ENCODE measurements at regions not wholly inside any gene's neighbourhood (a gene's known extent, or its start where the extent isn't known, plus 50 kb on each side); places are given as distances from the start of the nearest gene placed in this dataset.
"Not testable (repeated sequence)": the region's sequence is repeated elsewhere in the genome, so short reads cannot be mapped to it uniquely, and the experiment has no call there.

- no peak for DNase-seq (ENCODE audit: low read depth)
Measured at GRCh38 chr18:22816266-22817176, 116.6 kb upstream of the RBBP8 start.

- DNase-seq (ENCODE audit: low read depth): no peak
Measured at GRCh38 chr18:22817844-22818243, 115.3 kb upstream of the RBBP8 start.

DNA sequence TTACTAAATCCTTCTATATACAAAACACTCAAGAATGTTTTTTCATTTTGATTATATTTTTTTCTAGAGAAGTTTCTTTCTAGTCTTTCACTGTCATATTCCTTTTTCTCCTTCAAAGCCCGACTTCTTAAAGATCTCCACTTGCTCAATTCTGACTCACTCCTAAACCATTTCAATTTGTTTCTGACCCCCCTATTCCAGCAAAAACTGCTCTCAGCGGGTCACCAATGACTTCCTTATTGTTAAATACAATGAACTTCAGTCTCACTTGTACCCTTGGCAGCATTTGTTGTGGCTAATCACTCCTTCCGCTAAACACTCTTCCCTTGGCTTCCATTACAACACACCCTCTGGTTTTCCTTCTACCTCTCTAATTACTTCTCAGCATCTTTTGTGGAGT, 111.1 kb upstream of the RBBP8 start:
- DNase-seq (ENCODE audit: low read depth): no peak

DNA sequence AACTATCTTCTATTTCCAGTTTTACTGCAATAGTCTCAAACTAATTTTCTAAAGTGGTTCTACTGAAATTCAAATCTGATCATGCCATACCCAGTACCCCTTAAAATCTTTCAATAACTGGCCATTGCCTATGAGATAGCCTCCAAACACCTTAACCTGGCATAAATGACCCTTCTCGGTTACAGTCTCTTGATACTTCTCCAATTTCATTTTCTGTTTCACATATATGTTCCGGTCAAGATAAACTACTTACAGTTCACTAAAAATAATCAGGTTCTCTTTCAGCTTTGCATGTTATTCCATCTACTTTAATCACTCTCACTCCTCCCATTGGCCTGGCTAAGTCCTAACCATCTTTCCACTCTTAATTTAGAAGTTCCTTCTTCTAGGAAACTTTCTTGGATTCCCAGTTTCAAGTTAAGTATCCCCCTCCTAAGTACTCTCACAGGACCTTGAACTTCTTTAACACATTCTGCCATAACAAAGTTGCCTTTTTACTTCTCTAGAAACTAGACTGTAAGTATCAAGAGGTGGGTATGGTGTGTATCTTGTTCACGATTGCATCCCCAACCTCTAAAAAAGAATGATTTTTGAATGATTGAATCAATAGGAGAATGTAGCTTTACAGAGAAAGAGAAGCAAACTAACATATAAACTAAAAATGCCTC, 110.2 kb upstream of the RBBP8 start:
- DNase-seq (ENCODE audit: low read depth): no peak

DNA sequence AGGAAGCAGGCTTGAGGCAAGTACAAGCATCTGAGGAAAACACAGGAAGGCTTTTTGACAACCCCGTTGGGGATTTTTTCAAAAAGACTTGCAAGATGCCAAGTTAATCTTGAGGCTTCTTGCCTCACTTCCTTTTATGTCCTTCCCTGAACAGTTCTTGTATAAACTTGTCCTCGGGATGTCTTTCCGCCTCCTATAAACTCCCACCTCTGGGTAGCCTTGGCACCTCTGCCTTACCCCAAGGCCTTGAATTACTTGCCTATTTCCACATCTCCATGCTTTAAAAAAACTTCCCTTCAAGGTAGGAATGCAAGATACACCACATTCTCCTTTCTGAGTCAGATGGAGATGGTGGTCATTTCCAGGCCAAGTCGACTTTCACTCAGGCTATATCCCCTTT, 106.4 kb upstream of the RBBP8 start:
- no peak for DNase-seq (ENCODE audit: low read depth)

GRCh38 chr18:22827216-22827615, 105.9 kb upstream of the RBBP8 start:
- no peak for DNase-seq (ENCODE audit: low read depth)

GRCh38 chr18:22827741-22828140, 105.4 kb upstream of the RBBP8 start:
- no peak for DNase-seq (ENCODE audit: low read depth)

DNA sequence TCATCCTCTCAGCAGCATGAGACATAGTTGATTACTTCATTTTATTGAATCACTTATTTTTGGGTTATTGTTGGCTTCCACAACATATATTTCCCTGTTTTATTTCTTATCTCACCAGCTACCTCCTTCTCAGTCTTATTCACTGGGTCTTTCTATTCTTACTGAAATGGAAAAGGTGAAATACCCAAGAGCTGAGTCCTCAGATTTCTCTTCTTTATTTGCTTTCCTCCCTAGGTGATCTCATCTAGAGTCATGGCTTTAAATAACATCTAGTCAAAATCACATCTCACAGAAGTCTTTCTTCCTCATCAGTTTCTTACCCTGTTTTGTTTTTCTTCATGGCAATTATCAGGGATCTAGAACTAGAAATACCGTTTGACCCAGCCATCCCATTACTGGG, 105.0 kb upstream of the RBBP8 start:
- DNase-seq (ENCODE audit: low read depth): no peak

- DNase-seq (ENCODE audit: low read depth): not testable (repeated sequence)
Measured at GRCh38 chr18:22828583-22828982, 104.5 kb upstream of the RBBP8 start.

DNA sequence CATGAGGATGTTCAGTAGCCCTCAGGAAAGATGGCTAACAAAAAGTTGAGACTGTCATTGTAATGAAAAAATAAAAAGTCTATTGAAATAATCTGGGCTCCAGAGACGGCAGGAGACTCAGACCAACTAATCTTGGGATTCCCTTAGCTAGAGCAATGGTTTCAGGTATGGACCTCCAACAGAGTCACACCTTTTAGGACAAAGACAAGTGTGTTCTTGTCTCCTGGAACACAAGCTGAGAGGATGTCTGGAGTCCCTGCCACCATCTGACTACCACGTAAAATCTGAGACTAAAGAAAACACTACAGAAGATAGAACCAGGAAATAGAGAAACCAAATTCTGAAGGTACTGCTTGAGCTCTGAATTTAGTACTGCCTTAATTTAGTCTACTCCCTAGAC, 103.3 kb upstream of the RBBP8 start:
- no peak for DNase-seq (ENCODE audit: low read depth)

DNA sequence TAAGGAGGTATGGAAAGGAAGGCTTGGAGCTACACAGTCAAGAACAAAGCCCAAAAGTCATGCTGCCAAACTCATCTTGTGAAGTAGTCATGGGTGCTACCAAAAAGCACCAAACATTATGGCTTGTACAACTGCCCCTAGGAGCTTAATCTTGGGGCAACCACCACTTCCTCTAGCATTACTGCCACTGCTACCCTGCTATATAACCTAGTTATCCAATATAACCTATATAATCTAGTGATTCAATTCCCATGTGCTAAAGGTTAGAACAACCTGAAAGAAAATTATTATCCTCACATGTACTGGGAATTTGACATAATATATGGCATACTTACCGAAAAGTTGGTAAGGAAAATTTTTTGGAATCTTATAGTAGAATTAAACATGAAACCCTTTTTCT, 102.6 kb upstream of the RBBP8 start:
- DNase-seq (ENCODE audit: low read depth): no peak

- no peak for DNase-seq (ENCODE audit: low read depth)
Measured at GRCh38 chr18:22831441-22831904, 101.7 kb upstream of the RBBP8 start.

DNA sequence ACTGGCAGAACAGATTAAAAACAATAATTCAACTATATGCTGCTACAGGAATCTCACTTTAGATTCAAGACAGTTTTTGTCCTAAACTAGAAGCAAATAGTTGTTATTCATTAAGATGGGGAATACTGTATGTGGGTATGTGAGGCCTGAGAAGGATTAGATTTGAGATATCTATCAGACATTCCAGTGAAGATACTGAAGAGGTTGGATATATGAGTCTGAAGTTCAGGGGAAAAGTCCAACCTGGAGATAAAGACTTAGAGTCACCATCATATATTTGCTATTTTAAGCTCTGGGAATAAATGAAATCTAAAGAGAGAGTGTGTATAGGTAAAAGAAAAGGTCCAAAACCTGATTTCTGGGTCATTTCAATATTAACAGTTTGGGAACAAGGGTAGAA, 96.2 kb upstream of the RBBP8 start:
- DNase-seq (ENCODE audit: low read depth): no peak

GRCh38 chr18:22838221-22838620, 94.9 kb upstream of the RBBP8 start:
- no peak for DNase-seq (ENCODE audit: low read depth)

GRCh38 chr18:22838639-22839277, 94.4 kb upstream of the RBBP8 start:
- DNase-seq (ENCODE audit: low read depth): no peak

- no peak for DNase-seq (ENCODE audit: low read depth)
Measured at GRCh38 chr18:22839340-22839821, 93.7 kb upstream of the RBBP8 start.

DNA sequence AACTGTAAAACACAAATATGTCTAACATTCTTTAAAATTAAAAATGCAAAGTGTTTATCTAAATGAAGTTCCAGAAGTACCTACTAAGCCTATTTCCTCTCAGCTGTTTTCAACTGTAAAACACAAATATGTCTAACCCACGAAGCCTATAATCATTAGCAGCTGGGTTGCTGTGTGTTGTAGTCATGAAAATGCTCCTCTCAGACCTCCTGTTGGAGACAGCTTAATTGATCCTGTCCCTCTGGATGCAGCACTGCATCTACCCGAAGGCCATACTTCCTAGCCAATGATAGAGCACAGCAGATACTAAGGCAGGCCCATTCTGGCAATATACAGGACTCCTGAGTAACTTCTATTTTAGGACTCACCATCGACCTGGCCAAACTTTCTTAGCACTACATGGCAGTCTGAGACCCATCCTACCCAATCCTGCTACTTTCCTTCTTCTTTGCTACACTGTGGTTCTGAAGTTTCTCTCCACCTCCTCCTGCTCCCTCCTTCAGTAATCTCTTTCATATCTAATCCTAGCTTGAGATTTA, 92.5 kb upstream of the RBBP8 start:
- no peak for DNase-seq (ENCODE audit: low read depth)

GRCh38 chr18:22841840-22842239, 91.3 kb upstream of the RBBP8 start:
- no peak for DNase-seq (ENCODE audit: low read depth)

DNA sequence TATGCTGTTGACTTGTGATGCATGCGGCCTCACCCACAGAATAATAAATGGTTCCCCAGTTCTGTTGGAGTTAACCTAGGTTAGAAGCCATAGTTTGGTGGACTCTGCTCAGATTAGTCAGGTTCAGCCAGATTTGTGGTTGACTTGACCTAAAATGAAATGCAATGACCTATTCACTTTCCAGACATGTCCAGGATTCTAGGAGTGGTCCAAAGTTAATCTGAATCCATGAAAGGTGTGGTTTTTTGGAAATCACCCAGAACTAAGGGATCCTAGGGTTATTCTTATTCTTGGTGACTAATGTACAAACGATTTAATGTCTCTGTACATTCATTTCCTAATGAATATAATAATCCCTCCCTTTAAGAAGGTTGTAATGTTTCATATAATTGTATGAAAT, 88.9 kb upstream of the RBBP8 start:
- no peak for DNase-seq (ENCODE audit: low read depth)

DNA sequence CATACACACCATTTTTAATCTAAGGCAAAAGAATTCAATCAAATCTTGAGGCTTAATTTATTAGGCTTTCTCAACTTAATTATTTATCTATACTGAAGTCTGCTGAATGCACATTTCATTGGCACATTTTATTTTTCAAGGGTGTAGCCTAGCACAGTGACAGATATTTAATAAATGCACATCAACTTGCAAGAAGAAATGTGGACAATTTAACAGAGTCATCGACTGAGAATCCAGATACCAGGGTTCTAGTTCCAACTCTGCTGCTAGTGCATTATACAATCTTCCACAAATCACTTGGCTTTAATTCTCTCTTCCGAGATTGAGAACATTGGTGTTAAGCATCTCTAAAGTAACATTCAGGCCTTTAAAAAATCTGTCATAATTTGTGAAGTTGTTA, 88.5 kb upstream of the RBBP8 start:
- DNase-seq (ENCODE audit: low read depth): no peak

GRCh38 chr18:22846088-22846683, 86.9 kb upstream of the RBBP8 start:
- no peak for DNase-seq (ENCODE audit: low read depth)

DNA sequence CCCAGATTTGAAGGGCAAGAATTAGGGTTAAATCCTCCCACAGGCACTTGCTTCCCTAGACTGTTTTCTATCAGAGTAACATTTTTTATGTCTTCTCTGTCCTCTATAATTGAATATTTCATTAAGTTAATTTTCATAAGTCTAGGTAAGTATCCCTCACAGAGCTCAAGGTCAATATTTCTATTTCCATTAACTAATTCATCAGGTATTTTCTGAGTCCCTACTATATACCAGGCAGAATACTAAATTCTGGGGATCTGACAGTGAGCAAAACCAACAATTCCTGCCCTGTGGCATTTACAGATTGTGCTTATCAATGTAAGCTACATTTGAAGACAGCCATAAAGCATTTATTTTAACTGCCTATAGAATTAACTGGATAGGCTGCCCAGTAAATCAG, 86.4 kb upstream of the RBBP8 start:
- no peak for DNase-seq (ENCODE audit: low read depth)
